ENCODE measurements at regions not wholly inside any gene's neighbourhood (a gene's known extent, or its start where the extent isn't known, plus 50 kb on each side); places are given as distances from the start of the nearest gene placed in this dataset.

DNA sequence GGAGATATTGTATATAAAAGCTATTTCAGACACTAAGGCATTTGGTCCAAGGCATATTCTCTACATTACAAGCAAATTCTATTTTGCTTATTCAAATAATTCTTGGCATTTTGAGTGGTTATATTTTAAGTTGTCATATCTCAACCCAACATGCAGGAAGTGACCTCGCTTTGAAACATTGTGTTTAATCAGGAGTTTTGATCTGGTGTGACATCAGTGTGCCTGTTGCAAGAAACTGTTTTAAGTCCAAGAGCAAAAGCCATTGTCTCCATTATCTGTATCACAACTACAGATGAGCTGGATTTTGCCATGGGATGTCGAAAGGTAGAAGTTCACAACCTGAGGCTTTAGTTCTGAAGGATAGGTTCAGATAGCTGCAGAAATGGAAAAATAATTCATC is 509.9 kb upstream of the ID4 start:
- DNase-seq (ENCODE audit: low read depth): no peak

DNA sequence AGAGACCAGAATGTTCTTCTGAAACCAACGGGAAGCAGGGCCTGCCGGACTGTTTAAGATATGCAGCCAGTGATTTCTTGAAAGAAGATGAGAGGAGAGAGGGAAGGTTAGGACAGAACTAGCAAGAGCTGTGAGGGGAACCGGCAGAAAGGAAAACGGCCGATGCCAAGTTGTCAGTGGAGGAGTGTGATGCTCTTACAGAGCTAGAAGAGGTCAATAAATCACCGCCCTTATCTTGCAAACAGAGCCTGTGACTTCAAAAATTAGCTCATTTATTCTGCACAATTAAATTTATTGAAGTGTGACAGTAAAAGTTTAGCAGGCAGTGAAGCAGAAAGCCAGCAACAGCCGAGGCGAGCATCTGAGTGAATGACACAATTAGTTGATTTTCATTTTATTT is 509.5 kb upstream of the ID4 start:
- no peak for DNase-seq (ENCODE audit: low read depth)

DNA sequence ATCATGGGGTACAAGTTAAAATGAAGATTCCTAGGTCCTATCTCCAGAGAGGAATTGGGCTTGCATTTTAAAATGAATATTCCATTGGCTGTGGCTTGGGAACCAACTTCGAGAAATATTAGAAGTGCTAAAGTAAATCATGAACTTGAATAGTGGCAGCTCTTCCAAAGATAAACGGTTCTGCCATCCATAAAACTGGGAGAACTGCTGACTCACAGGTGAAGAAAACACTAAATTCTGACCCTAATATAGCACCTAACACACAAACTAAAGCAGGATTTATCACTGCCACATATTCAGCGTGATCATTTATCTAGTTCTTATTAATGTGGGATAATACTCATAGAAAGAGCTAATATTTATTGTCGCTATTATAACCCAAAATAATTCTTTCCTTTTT is 508.1 kb upstream of the ID4 start:
- DNase-seq (ENCODE audit: low read depth): no peak

DNA sequence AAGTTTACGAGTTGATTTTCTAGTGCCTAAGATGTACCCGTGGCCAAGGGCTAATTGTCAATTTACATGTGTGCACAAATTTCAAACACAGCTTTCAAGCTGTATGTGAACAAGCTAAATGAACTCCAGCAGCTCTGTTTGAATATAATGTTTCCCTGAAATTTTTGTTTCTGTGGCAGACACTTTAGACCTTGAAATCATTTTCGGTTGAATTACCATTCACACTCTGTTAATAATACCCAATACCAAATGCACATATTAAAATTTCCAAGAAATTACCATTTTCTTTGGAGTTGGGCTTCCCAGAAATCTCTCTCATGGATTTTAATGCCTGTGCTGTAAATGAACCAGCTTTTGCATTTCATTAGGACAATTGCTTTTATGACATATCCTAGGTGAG is 506.1 kb upstream of the ID4 start:
- no peak for DNase-seq (ENCODE audit: low read depth)

DNA sequence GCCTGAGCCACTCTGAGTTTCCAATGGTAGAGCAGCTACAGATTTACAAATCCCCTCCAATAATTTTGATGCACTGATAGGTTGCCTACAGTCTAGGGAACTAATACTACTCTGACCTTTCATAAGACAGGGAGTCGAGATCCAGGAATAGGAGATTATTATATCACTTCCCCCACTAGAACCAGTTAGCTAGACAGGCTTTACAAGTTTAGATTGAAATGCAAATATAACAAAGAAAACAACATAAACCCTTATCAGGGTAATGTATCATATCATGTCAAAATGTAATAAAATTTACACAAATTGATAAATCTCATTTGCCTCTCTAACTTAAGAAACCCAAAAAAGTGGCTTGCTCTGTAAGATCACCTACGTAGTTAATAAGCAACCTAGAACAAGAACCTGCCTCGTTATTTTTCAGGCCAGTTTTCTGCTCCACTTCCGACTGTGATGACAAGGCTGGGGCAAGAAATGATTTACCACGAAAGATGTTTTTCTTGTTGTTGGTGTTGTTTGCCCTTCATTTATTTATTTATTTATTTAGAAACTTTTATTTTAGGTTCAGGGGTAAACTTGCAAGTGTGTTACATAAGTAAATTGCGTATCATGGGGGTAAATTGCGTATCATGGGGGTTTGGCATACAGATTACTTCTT is 504.2 kb upstream of the ID4 start:
- DNase-seq (ENCODE audit: low read depth): no peak

DNA sequence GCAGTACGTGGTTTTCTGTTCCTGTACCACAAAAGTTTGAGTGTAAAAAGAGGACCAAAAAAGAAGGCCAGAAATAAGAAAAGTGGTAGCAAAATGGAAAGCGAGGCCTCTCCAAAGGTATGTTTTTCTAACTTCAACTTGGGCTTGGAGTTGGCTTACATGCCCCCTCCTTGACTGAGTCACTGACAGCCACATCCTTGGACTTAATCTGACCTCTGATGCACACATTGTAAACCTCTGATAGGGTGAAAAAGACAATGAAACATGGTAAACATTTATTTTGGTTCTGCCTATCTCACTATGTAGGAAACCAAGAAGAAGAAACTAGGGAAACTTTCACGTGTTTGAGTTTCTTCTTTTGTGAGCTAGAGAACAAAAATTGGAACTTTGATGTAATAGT is 503.2 kb upstream of the ID4 start:
- DNase-seq (ENCODE audit: low read depth): no peak

DNA sequence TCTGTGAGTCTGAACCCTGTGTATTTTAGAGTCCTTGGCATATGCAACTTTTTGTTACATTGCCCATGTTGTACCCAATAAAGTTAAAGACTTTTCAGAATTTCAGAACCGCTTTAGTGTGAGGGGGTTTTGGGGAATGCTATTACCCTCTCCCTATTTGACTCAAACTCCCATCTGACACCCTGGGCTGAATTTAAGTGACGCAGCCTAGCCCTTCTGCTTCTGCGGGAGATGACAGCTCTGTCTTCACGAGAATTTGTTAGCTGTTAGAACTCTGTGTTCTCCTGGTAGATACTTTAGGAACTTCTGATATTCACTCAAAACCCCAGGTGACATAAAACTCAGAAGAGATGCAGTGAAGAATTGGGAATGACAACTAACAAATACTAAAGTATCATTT is 500.6 kb upstream of the ID4 start:
- DNase-seq (ENCODE audit: low read depth): no peak

DNA sequence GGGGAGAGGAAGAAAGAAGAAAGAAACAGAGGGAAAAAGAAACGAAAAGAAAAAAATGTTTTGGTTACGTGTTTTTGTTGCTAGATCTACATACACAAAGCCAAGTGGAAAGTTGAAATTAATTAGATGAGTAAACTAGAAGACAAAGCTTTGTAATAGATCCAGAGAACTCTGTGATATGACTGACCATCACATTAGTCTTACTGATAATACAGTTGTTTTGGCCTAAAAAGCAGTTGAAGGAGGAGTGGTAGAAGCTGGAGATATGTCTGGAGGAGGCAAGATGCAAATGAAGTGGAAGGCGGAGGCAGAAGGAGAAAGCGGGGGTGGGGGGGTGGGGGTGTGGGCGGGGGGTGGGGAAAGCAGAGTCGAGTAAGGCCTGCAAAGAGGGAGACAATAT is 500.1 kb upstream of the ID4 start:
- no peak for DNase-seq (ENCODE audit: low read depth)

DNA sequence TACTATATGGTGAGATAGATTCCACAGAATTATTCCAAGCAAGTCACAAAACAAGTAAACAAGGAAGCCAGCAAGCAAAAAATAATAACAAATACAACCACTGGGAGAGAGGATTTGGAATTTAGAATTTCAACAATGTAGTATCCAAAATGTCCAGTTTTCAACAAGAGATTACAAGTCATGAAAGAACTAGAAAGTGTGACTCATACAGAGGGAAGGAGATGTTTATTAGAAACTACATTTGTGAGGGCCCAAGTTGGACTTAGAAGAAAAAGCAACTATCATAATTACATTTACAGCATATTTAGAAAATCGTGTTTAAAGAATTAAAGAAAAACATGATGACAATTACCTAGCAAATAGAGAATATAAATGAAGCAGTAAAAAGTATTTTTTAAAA is 494.6 kb upstream of the ID4 start:
- DNase-seq (ENCODE audit: low read depth): no peak

DNA sequence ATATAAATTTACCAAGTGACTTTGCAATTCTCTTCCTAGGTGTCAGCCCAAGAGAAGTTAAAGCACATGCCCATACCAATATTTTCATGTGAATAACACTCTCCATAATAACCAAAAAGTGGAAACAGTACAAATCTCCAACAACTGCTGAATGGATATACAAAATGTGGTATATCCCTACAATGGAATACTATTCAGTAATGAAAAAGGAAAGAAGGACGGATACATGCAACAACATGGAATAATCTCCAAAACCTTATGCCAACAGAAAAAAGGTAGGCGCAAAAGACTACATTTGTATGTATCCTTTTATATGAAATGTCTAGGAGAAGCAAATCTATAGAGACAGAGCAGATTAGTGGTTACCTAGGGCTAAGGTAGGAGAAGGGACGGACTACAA is 487.7 kb upstream of the ID4 start:
- DNase-seq (ENCODE audit: low read depth): no peak

DNA sequence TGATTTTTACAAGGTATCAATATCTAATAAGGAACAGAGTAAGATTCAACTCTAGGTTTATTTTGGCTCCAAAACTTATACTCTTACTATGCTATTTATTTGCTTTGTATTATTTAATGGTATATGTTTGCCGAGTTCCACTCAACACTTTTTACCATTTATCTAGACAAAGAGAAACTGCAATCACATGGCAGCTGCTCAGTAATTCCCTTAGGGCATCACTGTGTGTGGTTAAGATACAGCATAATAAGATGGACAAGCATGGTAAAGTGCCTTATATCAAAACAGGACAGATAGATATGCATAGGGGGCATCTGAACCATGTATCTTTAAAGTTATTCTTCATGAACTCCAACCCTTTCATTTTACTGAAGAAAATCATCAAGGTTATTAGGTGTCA is 483.0 kb upstream of the ID4 start:
- no peak for DNase-seq (ENCODE audit: low read depth)

DNA sequence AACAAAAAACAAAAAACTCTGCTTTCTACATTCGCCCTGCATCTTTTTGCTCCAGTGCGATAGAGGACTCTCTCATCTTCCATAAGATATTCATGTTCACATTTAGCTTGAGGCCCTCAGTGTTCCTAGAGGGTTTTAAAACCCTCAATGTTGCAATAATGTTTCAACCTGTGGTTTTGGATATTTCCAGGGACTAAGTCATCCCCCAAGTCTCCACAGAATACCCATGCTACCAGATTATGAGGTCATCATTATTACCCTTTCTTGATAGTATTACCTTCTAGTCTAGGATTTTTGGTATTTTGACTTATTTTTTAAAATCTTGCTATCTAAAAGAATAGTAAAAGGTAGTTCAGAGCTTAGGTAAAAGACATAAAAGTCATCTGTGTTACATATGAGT is 480.5 kb upstream of the ID4 start:
- DNase-seq (ENCODE audit: low read depth): no peak

DNA sequence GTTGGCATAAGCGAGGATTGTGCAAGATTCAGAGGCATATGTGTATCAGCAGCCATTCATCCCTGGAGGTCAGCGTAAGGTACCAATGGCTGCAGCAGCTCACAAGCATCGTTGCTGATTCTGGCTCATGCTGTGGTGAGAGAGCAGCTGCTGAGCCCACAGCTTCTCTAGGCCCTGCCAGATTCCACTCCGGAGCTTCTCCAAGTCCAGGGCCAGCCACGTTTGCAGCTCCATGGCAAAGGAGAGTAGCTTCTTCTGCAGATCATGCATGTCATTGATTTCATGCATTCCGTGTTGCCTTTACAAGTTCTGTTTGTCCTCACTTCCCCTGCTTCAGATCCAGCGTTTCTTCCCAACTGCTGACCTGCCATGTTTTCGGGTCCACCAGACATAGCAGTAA is 474.8 kb upstream of the ID4 start:
- no peak for DNase-seq (ENCODE audit: low read depth)

DNA sequence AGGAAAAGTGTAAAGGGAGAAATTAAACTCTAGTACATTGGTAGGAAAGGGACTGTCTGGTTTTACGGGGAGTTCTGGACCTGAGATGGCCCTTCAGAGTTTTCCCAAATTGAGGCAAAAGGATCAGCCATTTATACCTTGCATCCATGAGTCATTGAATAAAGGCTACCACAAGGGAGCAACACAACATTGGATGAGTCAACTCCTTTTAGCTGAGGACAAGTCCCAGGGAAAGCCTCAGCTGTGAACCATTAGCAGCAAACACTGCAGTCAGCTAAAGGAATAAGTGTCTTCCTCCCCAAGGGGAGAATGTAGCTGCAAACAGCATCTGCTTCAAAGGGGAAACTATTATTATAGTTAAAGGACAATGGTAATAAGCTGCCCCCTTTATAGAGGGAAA is 468.7 kb upstream of the ID4 start:
- no peak for DNase-seq (ENCODE audit: low read depth)

DNA sequence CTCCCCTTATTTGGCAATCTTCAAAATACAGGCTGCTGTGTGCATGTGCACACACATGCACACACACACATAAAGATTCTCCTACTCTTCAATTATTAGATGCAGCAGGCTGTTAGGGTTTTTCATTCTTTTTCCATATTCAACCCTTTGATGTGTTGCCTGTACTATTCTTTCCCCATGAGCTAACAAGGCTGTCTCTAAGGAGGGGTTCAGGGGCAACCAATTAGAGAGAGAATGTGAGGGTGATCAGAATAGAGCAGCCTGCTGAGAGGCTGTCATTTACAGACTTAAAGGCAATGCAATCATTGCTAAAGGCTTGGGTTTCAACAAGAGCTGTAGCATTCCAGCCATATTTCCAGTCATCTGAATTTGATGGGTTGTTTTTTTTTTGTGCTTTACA is 467.4 kb upstream of the ID4 start:
- DNase-seq (ENCODE audit: low read depth): no peak

DNA sequence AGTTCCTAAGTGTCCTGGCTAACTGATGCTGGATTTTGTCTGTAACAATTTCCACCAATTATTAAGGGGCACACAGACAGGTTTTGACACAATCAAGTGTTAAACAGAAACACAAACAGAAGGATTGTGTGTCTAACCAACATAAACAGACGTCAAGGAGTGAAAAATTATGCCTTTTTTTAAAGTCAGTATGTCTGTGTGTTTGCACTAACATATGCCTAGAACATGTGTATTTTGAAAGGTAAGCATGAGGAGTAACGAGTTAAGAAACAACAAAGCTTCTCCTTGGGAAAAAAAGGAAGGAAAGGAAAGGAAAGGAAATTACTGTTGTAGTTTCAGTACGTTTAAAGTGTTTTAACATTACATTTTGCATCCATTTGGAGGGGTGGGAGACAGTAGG is 466.3 kb upstream of the ID4 start:
- no peak for DNase-seq (ENCODE audit: low read depth)

DNA sequence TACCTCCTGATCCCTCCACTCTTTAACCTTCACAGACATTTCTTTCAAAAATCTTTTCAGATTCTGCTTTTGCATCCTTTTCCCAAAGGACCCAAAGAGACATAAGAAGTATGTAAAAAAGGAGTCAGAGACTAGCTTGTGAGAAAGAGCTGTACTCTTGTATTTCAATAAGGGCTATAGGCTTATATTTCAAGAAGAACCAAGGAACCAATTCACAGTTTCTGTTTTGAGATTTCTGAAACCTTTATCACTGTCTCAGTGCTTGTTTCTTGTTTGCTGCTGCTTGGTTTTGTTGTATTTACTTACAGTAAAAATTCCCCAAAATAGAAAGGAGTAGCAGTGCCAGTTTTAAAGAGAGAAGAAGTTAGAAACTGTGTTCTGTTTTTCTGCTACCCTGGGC is 461.6 kb upstream of the ID4 start:
- no peak for DNase-seq (ENCODE audit: low read depth)

DNA sequence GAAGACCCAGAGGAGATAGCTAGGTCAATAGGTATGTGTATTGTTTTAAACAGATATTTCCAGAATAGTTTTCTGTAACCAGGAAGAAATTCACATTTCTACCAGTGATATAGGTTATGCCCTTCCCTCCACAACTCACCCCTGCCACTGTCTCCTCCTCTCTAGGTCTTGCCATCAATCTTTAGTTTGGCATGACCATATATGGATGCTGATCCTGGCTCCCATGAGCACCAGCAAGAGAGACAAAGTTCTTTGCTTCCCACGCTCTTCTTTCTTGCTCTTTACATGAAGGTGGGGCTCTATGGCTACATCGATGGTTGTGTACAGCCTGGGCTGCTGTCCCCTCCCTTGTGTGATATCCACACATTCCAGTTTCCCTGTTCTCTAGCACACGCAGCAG is 459.4 kb upstream of the ID4 start:
- DNase-seq (ENCODE audit: low read depth): no peak

DNA sequence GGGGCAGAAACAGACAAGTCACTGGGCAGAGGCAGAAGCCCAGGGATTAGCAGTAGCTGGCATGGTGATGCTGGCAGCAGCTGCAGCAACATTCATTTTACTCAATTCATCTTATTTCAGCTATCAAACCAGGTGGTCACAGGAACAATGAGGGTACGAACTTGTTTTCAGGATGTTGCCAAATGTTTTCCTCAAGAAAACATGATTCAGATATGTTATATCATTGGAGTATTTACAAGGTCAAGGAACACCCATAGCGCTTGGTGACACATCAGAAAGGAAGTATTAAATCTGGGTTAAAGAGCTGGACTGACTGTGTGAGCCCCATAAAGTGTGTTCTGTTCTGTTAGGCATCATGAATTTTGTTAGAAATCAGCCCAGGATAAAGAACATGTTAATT is 456.9 kb upstream of the ID4 start:
- DNase-seq (ENCODE audit: low read depth): no peak

DNA sequence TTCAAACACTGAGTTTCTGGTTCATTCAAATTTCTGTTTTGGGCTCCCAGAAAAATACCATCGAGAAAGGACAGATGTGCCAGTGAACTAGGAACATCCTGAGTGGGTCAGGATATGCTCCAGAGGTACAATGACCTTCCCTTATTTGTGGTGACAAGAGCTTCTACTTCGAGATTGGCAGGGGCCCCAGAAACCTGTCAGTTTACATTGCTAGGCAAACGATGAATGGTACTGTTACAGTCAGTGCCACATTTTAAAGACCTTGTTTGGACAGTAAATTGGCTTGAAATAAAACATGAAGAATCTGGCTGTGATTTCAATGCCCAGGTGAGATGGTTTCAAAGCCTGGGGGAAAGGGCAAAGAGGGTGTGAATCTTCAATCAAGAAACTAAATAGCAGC is 454.5 kb upstream of the ID4 start:
- no peak for DNase-seq (ENCODE audit: low read depth)

DNA sequence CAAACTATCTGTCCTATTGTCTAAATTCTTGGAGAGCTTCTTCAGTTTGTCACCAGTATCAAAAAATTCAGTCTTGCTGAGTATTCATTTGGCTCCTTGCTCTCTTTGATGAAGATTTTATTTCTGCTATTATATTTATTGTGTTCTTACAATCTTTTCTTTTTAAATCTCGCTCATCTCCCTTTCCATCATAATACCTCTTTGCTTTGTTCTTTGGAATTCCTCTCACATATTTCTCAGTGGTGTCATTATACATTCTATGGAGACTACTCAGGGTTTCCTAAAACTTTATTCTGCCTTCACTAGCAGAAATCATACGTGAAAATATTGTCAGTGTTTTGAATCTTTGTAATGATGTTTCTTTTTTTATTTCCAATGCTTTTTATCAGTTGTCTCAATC is 445.2 kb upstream of the ID4 start:
- DNase-seq (ENCODE audit: low read depth): no peak

DNA sequence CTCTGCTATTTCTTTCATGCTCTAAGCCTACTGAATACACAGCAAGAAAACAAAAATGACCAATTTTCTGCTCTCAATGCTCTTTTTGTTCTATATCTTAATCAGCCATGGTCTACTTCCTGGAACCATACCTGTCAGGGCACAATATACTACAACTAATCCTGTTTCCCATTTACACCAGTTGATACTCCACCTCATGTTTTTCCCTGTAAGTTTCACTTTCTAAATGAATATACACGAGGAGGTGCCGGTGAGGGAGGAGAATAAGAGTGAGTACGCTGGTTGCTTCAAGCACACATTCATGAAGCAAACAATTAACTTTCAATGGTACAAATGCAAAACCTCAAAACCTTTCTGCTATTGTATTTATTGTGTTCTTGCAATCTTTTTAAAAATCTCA is 443.1 kb upstream of the ID4 start:
- DNase-seq (ENCODE audit: low read depth): no peak

DNA sequence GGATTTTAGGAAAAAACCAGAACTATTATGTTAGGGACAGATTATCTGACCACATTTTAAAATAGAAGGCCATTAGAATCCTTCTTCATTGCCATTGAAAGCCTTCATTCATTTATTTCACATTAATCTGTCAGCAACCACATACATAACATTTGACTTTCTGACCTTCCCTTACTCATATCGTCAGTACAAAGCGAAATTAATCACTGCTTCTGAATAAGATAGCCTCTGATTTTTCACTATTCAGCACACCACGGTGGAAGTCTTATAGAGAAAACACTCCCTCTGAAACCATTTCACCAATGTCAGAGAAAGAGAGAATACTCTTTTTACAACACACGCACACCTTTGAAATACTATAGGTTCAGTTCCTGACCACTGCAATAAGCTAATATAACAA is 442.5 kb upstream of the ID4 start:
- no peak for DNase-seq (ENCODE audit: low read depth)

DNA sequence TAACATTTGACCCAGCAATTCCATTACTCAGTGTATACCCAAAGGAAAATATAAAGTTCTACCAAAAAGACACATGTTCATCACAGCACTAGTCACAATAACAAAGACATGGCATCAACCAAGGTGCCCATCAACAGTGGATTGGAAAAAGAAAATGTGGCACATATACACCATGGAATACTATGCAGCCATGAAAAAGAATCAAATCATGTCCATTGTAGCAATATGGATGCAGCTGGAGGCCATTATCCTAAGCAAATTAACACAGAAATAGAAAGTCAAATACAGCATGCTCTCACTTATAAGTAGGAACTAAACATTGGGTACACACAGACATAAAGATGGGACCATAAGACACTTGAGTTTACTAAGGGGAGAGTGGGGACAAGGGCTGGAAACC is 441.9 kb upstream of the ID4 start:
- DNase-seq (ENCODE audit: low read depth): no peak

DNA sequence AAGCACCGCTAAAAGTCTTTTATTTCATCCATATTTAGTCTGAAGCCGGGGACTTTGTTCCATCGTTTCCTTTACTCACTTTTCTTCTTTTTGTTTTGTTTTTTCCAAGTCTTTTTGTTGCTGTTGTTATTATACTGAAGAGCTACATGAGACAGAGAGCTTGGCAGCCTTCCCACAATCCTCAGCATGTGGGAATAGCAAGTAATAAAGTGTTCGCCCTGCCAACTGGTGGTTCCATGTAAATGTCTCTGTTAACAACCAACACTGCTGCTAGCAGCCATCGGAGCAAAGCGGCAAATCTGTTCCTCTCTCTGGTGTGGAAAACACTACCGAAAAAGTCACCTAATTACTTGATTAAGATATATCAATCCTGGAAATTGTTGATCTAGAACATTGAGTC is 437.8 kb upstream of the ID4 start:
- no peak for DNase-seq (ENCODE audit: low read depth)
